Activated CD4-positive, alpha-beta T cell treated with anti-CD3 and anti-CD28 coated beads, Interleukin-2, Interleukin-6, amounts not matched to agents 100 ng/mL and 50 ng/mL, durations not matched to agents 16 hours and 8 hours (primary cell): ENCODE measurements at regions not wholly inside any gene's neighbourhood (a gene's known extent, or its start where the extent isn't known, plus 50 kb on each side); places are given as distances from the start of the nearest gene placed in this dataset.

ENCODE experiments used
- DNase-seq: peaks from one replicate; pipeline ENCODE4 v3.0.0-alpha.2; 2020

DNA sequence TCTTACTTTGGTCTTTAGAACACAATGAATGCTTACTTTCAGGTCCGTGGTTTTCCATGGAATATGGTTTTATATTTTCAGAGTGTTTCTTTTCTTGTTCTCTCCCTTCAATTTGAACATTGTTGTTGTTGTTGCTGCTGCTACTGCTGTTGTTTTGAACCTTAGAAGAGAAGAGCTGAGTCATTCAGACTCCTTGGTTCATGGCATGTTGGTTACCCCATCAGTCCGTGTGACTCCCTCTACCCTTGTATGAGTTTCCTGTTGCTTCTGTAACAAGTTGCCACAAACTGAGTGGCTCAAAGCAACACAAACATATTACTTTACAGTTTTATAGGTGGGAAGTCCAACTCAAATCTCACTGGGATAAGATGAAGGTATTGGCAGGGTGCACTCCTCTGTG is 511.0 kb downstream of the INSC start:
- DNase-seq: no peak

DNA sequence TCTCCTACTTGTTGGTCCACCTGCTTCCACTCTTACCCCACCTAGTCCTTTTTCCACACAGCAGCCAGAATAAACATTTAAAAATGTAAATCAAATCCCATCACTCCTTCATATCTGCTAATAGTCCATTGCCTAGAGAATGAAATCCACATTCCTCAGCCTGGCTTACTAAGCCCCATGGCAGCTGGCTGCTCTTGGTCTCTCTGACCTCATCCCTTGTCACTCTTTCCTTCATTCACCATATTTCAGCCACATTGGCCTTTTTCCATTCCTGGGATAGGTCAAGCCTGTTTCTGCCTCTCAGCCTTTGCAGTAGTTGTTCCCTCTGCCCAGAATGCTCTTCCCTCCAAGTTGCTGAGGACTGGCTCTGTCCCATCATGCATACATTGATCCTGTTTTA is 512.8 kb downstream of the INSC start:
- DNase-seq: no peak

DNA sequence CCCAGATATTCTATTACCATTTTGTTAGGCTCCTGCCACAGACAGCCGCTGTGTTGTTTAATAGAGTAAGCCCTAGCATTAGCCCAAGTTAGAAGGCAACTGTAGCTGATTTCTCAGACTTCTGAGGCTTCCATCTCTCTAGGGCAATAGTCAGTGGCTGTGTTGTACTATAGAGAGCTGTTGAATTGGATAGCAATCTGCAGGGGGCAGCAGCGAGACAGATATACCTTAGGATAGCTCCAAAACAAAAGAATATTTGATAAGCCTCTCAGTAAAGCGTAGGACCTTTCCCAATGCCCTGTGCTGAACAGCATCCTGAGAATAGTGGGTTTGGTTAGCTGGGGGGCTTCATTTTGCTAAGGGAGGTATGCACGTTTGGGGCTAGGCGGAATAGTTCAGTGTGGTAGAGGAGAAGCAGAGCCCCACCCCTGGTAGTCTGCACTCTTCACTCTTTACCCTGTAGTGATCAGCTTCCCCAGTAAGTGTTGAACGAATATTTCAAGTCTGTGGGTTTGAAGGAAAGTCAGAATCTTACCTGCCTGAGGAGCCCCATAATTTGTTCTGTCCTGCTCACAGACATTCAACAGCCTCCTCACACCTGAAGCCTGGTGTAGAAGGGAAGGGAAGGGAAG is 515.1 kb downstream of the INSC start:
- DNase-seq: peak; percentile 23

DNA sequence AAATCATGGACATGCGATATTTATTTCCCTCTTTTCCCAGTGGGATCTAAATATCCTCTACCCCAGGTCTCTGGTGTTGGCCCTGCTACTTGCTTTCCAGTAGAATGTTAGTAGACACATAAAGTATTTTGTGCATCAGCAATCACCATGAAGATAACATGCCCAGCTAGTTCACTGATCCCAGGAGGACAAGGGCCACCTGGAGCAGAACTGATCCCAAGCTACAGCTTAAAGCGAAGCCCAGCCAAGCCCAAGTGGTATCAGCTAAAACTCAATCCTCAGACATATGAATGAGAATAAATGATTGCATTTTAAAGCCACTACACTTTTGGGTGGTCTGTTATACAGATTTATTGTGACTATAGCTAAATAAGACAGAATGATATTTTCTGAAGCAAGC is 516.2 kb downstream of the INSC start:
- DNase-seq: no peak

DNA sequence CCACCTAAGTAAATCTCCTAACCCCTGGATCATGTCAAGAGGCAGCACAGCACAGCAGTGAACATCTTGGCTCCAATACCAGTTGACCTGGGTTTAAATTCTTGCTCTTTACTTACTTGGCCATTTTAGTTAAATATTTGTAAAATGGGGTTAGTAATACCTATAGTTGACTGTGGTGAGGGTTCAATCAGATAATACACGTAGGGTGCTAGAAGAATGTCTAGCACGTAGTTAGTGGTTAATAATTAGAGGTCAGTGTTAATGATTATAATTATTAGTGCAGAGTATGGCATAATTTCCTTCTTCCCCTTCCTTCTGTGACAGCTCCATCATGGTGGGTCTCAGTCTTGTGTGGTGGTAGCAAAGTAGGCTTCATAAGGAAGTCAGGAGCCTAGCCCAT is 520.8 kb downstream of the INSC start:
- DNase-seq: no peak

DNA sequence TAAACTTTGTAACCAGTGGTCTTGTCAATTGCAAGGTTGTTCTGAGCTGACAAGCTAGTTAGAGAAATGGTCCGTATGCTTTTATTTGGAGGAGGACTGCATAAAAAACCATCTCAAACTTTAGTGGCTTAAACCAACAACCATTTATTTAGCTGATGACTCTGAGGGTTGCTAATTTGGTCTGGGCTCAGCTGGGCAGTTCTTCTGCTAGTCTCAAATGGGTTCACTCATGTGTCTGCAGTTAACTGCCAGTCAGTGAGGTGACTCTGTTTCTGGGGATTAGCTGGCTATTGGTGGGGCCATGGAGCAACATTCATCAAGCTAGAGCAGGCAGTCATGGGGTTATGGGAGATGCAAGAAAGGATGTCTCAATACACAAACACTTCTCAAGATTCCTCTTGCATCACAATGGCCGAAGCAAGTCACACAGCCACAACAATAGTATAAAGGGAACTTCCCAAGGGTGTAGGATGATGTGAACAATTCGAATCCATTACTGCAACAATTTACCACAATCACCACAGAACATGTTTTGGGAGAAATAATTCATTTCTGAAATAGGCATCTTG is 521.9 kb downstream of the INSC start:
- DNase-seq: no peak

DNA sequence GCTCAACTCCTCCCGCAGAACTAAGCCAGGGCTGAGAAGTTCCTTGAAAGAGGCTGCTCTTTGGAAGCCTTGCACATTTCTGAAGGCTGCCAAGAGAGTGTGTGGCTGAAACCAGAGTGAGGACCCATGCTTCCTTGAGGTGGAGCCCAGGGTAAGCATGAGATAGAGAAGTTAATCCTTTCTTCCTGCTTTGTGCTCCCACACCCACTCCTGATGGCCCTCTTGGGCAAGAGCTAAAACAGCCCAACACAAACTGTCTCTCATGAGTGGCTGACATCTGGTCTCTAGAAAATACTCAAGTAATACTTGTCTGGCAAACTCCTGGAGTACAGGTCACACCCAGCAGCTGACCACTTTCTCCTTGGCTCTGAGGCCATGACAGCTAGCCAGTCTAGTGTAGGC is 523.7 kb downstream of the INSC start:
- no peak for DNase-seq

DNA sequence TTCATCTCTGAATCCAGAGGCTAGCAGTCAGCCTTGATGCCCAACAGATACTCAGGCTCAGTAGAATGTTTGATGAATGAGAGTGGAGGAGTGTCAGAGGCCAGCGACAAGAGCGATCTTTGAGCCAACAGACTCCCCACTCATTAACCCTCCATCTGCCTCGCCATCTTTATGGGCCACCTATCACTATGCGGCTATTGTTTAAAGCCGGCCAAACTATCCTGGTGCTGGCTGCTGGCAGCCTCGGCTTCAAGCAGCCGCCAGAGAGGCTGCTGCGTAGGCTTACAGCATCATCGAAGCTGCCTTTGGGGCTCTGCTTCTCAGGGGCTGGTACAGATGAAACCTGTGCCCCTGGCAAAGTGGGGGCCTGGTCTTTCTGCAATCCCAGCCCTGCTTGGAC is 525.6 kb downstream of the INSC start:
- no peak for DNase-seq

DNA sequence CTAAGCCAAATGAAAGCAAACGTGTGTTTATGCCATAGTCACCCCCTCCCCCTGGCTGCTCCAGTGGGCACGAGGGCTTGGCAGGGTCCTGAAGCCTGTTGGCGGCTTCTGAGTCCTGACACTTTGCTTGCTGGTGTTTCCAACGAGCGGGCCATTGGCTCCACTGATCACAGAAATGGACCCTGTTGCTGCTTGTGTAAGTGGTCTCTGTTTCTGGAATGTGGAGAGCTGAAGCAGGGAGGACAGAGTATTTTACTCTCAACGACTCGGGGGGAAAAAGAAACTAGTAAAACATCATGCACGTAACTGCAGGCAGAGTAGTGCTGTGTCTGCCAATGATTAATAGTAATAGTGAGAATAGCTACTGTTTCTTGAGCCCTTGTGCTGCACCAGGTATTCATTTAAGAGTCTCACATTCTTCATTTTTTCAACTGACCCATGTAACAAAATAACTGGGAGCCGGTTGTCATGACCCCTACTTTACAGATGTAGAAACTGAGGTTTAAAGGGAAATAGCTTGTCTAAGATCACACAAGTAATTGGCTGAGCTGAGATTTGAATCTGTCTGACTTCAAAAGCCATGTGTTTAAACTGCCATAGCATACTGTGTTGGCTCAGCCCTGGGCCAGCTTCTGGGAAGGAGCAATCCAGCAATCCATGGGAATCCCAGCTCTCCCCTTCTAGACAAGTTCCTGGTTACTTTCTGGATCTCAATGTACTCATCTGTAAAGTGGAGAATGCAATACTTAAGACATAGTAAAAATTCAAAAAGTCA is 526.7 kb downstream of the INSC start:
- DNase-seq: no peak

DNA sequence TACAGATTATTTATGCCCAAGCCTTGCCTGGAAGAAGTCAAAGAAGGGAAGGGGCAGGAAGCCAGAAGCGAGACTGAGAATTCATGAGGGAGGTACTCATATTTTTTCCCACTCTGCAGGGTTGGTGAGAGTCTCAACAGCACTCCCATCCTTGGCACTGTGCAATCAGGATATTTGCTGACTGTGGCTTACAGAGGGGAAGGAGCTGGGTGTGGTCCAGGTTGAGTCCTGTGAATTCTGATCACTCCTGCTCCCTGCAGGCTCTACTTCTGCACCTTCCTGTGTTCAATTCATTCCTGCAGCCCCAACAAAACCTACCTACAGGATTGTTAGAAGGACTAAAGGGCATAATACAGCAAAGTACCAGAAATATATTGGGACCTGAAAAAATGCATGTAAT is 530.5 kb downstream of the INSC start:
- DNase-seq: no peak

DNA sequence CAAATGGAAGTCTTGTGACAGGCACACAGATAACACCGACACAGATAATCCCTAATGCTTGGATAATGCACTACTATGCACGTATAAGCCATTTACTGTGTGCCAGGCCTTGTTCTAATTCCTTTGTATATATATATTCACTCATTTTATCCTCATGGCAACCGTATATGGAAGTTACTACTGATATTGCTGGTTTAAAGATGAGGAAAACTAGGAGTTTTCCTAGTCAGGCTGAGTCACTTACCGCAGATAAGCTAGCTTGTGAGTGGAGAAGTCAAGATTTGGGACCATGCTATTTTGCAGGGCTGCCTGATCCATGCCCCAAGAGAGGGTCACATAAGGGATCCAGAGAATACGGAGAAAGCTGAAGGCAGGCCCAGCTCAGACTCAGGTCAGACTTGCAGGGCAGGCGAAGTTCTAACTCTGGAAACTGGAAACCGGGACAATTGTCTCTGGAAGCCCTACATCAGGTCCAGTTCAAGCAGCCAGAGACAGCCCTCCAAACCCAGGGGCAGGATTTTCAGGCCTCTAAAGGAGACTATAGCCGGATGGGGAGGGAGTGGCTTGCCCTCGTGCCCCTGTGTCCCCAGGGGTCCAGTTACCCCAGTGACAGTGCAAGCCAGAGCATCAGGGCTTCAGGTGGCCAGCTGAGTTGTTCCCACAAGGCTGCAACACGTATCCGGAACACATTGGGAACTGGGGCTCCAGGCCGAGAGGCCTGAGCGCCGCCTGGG is 534.8 kb downstream of the INSC start:
- DNase-seq: no peak

DNA sequence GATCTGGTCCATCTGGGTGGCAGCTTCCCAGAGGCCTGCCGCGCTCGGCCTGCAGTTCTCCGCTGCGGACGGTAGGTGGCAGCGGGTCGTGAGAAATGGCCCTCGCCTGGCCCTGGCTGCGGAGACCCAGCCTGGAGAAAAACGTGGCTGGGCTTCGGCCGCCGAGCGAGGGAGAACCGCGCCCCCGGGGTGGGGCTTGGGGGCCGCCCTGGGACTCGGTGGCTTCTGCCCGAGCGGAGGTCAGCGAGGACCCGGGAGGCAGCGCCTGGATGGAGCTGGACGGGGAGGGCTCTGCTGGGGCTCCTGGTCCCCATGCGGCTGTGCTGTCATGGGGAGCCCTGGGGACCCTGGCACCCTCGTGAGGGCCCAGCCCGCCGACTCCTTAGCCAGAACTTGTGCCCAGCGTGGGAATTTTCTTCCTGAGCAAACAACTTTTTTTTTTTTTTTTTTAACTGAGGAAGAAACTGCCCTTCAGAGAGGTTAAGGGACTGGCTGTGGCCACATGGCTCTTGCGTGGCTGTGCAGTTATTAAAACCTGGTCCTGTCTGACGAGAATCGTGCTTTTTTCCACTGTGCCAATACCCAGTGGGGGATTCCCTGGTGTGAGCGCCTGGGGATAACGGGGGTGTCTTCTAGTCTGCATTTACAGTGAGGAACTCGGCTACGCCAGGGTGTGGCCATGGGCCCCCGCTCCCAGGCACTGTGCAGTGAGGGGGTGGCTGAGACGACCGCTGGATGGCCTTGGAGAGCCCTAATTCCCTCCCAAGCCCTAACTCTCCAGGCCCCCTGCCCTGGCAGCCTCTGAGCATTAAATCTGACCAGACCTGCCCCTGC is 535.6 kb downstream of the INSC start:
- peak; percentile 88 for DNase-seq

DNA sequence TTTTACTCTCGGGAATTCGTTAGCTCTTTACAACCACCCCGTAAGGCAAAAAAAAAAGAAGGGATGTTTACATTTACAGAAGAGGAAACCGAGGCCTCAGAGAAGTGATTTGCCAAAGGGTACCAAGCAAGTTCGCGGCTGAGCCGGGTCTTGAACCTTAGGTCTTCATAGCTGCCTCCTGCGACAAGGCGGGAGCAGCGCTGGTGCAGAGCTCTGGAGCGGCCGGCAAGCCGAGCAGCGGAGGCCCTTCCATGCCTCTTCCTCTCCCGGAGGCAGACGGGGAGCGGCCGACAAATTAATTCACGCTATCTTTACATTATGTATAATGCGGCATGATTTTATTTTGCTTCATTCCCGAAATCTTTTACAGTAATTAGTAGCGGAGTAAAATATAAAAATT is 536.3 kb downstream of the INSC start:
- DNase-seq: no peak

DNA sequence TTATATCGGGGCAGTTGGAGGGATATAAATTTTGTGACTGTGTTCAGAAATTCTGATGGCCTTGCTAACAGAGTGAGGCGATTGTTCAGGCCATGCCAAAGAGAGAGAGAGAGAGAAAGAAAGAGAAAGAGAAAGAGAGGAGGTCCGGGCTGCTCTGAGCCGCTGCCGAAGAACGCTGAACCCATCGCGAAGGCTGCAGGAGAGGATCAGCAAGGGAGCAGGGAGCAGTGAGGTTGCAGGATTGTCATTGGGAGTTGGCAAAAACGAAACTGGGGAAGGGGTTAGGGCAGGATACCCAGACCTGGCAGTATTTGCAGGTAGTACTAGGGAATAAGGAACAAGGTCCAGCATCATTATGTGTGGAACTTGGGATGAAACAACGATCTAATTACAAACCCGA is 537.1 kb downstream of the INSC start:
- no peak for DNase-seq

DNA sequence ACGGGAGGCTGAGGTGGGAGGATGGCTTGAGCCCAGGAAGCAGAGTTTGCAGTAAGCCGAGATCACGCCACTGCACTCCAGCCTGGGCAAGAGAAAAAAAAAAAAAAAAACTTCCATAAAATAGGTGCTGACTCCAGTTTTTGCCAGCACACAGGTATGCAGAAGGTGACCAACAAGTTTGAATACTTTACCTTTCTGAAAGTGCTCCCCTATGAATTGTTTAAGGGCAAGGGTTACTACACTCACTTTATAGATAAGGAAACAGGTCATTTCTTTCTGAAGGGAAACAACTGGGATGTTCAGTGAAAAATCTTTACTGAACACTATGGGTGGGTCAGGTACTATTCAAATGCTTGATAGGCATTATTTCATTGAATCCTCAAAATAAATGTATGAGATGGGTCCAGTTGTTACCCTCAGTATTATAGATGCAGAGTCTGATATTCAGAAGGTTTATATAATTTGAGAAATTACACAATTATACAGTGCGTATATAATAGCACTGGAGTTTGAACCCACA is 538.5 kb downstream of the INSC start:
- no peak for DNase-seq

DNA sequence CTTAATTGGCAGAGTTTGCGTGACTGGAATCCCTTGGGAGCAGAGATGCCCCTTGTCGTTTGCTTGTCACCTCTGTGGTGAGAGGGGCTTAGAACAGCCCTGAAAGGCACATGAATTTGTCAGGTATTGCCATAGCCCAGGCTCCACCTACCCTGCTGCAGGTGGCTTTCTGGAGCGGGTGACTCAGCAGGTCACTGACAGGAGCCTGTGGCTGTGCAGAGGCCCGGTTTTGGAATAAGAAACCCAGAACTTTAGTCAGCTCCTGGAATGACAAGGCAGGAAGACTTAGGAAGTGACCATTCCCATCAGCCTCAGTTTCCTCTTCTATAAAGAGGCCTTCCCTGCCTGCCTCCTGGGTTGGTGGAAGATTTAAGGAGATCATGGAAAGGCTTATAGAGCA is 539.7 kb downstream of the INSC start:
- DNase-seq: no peak

DNA sequence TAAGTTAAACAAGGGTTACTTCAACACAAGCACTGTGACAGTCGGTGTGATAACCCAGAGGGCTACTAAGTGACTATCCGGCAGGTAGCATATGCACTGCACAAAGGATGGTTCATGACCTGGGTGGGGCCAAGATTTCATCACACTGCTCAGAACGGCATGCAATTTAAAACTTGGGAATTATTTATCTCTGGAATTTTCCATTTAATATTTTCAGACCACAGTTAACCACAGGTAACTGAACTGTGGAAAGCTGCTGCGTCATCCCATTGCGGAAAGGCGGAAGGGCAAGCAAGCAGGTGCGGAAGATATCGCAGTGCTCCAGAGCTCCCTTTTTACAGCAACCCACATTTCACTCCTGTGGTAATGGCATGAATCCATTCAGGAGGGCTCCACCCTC is 540.8 kb downstream of the INSC start:
- no peak for DNase-seq

DNA sequence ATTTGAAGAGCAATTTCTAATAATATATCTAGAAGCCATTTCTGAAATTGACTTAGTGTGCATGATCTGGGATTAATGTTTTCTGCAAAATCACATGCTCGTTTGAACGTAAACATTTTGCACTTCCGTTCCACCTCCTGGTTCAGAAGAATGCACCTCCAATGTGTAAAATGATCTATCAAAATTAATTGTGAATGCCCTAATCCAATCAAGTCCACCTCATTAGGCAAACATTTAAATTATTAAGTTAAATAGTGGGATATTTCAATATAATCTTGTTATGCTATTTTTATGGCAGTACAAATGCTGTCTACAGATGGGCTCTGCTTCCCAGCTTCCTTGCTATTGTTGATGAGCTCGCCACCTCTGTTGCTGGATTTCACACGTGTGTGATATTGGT is 542.5 kb downstream of the INSC start:
- no peak for DNase-seq

DNA sequence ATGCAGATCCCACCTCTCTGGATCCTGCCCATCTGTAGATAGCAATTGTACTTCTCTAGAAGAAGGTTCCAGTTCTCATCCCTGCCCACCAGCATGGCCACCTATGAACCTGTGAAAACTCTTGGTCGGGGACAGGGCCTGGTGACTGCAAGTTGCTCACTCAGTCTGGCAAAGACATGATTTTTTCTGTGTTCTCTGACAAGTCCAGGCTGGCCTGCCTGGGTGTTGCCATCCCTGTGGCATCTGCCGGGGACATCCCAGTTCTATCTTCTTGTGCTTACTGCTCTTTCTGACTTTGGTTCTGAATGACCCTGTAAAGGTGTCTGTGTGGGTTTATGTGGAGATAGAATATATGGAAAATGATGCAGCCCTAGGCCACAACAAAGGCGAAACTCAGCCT is 545.8 kb downstream of the INSC start:
- DNase-seq: no peak

DNA sequence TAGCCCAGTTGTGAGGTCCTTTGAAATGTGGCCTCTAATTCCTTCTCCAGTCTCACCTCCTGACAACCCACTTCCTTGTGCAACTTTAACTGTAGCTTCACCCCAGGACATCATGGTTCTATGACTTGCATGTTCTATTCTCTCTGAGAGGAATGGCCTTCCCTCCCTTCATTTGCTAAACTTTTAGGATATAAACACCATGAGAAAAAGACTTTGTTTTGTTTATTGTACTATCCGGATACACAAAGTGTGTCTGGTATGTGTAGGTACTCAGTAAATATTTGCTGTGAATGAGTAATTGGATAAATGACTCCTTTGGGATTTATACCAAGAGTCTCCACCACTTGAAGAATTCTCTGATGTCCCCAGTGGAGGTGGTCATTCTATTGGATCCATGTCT is 547.6 kb downstream of the INSC start:
- DNase-seq: no peak

DNA sequence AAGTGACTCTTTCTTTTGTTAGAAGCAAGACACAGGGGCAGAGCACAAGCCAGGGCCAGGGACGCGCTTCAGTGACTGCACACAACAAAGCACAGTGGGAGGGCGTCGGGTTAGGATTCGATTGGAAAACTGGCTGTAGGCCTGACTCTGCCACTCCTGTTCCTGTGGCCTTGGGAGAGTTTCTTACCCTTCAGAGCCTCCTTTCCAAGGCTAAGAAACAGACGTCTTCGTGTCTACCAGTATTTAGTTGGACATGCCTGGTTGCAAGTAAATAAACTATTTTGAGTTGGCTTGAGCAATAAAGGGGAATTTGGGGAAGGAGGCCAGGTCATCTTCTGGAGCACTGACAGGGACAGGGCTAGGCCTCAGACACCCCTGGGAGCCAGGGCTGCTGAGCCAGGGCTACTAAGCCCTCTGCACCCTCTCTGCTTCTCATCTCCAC is 549.1 kb downstream of the INSC start:
- no peak for DNase-seq

DNA sequence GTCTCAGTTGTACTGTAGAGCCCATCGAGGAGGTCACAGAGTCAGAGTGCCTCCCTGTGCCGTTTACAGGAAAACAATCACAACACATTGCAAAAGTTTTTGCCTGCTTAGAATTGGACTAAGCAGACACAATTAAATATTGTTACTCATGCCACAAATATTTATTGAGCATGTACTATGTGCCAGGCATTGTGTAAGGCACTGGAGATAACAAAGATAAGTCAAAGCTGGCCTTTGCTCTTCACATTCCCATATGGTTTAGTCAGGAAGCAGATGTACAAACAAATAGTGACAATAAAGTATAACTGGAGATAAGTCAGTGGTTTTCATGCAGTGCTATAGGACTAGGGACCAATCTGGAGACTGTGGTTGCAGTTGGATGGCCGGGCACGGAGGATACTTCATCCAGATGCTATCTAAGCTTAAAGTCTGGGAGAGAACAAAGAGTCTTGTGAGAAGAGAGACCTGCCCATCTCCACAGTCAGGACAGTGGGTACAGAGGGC is 550.7 kb downstream of the INSC start:
- DNase-seq: no peak
